ENCODE measurements at regions not wholly inside any gene's neighbourhood (a gene's known extent, or its start where the extent isn't known, plus 50 kb on each side); places are given as distances from the start of the nearest gene placed in this dataset.

DNA sequence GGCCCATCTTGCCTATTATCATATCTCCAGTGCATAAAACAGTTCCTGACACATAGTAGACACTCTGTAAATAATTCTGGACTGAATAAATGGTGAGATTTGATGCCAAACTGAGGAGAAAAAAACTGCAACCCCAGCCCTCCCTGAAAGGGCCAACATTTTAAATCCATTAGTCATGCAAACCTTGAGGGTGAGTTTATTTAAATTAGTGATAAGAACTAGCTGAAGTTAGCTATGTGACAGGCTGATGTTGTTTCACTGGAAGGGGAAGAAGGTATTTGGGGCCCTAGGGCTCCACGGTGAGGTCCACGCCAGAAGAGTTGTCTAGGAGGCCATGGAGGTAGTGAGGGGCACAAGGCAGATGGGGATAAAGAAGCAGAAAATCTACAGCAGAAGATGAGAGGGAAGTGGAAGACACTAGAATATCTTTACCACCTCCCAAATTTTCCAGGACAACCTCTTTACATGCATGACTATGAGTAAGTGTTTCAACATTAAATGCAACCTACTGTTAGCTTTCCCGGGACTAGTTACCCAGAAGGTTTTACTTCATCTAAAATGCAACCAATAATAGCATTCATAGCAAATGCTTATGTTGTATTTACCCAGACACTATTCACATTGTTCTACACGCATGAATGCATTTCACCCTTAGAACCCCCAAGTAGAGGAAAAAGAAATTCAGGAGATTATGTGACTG, 183.2 kb upstream of the LYZL1 start (continued):
- TF ChIP-seq ELF1 (IDR thresholded peaks at IDR 0.05; ENCODE audit: borderline replicate concordance, low read depth) (no peak), ZFX (IDR thresholded peaks at IDR 0.05) (no peak)

DNA sequence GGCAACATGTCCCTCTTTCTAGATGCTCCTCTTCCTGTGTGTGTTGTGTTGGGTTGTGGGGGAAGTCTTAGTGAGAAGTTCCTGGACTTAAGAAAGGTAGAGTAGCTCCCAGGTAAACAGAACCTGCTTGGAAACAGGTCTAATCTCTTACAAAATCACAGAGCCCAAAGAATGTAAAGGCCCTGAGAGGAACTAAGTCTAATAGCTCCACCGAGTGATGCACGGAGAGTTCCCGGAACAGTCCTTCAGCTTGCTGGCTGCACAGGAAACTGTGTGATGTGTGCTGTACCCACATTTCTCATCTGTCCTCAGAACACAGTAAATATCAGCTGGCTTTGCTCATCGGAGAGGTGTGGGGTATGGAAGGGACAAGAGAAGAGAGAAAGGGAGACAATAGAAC, 182.6 kb upstream of the LYZL1 start:
- POLR2A ChIA-PET: no interaction called here
- RAD21 ChIA-PET (ENCODE audit: low non-redundant PET in 1 of 2, low total read pairs in 2 of 2, uncharacterized antibody in 2 of 2, unreplicated experiment in 2 of 2): no interaction called here
- BruUV-seq (replicated peaks): no TSS peak
- Histone ChIP-seq H3K79me2 (ENCODE audit: insufficient read depth, low read length) (no peaks in the 10 kb centered on the region), H3K4me2 (ENCODE audit: low read length) (no peak overlapping the region), H3K9me3 (ENCODE audit: control insufficient read depth in 1 of 2, insufficient read depth in 1 of 2, low read depth in 1 of 2, low read length in 2 of 2) (no peaks in the 10 kb centered on the region), H3K4me3 (replicated peaks in 1 of 2; ENCODE audit: low read depth in 1 of 2, low read length in 2 of 2) (no peak overlapping the region), H4K20me1 (ENCODE audit: insufficient read depth) (no peaks in the 10 kb centered on the region), H3K27ac (ENCODE audit: low read depth, low read length) (no peak overlapping the region), H3K9me2 (ENCODE audit: insufficient read depth) (no peaks in the 10 kb centered on the region), H2AFZ (ENCODE audit: low read depth, low read length, poor library complexity, severe bottlenecking) (no peak overlapping the region), H3K4me1 (ENCODE audit: control insufficient read depth in 1 of 2, insufficient read depth in 2 of 2, low read length in 2 of 2) (peaks cover 3 to 19% of the 10 kb centered on the region in 2 experiments; a peak in 3 of 4 replicates), H3K27me3 (ENCODE audit: insufficient read depth, low read length) (no peaks in the 10 kb centered on the region), H3K9ac (ENCODE audit: low read length) (no peak overlapping the region), H3K36me3 (ENCODE audit: control insufficient read depth in 1 of 2, insufficient read depth in 2 of 2, low read length in 2 of 2) (no peaks in the 10 kb centered on the region)
- DNase-seq (ENCODE audit: low read depth, low spot score): no peak
- intact Hi-C loops (cut with micrococcal nuclease): no loop called here
- CTCF ChIA-PET: no interaction called here
- TF ChIP-seq TCF7L2 (IDR thresholded peaks at IDR 0.05; ENCODE audit: borderline replicate concordance, extremely low read depth, insufficient read depth, insufficient read length) (no peak), FOSL1 (IDR thresholded peaks at IDR 0.05; ENCODE audit: low read depth) (no peak), CBX3 (IDR thresholded peaks at IDR 0.05; ENCODE audit: low read depth) (no peak), JUND (IDR thresholded peaks at IDR 0.05) (no peak), SRF (IDR thresholded peaks at IDR 0.05; ENCODE audit: low read depth) (no peak), ELF1 (IDR thresholded peaks at IDR 0.05; ENCODE audit: borderline replicate concordance, low read depth) (no peak), SIN3A (IDR thresholded peaks at IDR 0.05; ENCODE audit: low read depth) (no peak), SP1 (IDR thresholded peaks at IDR 0.05; ENCODE audit: low read depth) (no peak), RAD21 (IDR thresholded peaks at IDR 0.05; ENCODE audit: low read depth) (no peak), POLR2AphosphoS5 (IDR thresholded peaks at IDR 0.05; ENCODE audit: low read depth, low read length) (no peak)
- TF ChIP-seq, protein P1, sequence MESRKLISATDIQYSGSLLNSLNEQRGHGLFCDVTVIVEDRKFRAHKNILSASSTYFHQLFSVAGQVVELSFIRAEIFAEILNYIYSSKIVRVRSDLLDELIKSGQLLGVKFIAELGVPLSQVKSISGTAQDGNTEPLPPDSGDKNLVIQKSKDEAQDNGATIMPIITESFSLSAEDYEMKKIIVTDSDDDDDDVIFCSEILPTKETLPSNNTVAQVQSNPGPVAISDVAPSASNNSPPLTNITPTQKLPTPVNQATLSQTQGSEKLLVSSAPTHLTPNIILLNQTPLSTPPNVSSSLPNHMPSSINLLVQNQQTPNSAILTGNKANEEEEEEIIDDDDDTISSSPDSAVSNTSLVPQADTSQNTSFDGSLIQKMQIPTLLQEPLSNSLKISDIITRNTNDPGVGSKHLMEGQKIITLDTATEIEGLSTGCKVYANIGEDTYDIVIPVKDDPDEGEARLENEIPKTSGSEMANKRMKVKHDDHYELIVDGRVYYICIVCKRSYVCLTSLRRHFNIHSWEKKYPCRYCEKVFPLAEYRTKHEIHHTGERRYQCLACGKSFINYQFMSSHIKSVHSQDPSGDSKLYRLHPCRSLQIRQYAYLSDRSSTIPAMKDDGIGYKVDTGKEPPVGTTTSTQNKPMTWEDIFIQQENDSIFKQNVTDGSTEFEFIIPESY (IDR thresholded peaks at IDR 0.05; ENCODE audit: extremely low read depth, insufficient replicate concordance, low read length): no peak
- TF ChIP-seq, protein P2, sequence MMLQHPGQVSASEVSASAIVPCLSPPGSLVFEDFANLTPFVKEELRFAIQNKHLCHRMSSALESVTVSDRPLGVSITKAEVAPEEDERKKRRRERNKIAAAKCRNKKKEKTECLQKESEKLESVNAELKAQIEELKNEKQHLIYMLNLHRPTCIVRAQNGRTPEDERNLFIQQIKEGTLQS (IDR thresholded peaks at IDR 0.05): no peak
- TF ChIP-seq, protein P3, sequence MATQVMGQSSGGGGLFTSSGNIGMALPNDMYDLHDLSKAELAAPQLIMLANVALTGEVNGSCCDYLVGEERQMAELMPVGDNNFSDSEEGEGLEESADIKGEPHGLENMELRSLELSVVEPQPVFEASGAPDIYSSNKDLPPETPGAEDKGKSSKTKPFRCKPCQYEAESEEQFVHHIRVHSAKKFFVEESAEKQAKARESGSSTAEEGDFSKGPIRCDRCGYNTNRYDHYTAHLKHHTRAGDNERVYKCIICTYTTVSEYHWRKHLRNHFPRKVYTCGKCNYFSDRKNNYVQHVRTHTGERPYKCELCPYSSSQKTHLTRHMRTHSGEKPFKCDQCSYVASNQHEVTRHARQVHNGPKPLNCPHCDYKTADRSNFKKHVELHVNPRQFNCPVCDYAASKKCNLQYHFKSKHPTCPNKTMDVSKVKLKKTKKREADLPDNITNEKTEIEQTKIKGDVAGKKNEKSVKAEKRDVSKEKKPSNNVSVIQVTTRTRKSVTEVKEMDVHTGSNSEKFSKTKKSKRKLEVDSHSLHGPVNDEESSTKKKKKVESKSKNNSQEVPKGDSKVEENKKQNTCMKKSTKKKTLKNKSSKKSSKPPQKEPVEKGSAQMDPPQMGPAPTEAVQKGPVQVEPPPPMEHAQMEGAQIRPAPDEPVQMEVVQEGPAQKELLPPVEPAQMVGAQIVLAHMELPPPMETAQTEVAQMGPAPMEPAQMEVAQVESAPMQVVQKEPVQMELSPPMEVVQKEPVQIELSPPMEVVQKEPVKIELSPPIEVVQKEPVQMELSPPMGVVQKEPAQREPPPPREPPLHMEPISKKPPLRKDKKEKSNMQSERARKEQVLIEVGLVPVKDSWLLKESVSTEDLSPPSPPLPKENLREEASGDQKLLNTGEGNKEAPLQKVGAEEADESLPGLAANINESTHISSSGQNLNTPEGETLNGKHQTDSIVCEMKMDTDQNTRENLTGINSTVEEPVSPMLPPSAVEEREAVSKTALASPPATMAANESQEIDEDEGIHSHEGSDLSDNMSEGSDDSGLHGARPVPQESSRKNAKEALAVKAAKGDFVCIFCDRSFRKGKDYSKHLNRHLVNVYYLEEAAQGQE (IDR thresholded peaks at IDR 0.05; ENCODE audit: low read depth): no peak
- TF ChIP-seq, protein P4, sequence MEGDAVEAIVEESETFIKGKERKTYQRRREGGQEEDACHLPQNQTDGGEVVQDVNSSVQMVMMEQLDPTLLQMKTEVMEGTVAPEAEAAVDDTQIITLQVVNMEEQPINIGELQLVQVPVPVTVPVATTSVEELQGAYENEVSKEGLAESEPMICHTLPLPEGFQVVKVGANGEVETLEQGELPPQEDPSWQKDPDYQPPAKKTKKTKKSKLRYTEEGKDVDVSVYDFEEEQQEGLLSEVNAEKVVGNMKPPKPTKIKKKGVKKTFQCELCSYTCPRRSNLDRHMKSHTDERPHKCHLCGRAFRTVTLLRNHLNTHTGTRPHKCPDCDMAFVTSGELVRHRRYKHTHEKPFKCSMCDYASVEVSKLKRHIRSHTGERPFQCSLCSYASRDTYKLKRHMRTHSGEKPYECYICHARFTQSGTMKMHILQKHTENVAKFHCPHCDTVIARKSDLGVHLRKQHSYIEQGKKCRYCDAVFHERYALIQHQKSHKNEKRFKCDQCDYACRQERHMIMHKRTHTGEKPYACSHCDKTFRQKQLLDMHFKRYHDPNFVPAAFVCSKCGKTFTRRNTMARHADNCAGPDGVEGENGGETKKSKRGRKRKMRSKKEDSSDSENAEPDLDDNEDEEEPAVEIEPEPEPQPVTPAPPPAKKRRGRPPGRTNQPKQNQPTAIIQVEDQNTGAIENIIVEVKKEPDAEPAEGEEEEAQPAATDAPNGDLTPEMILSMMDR (IDR thresholded peaks at IDR 0.05 in 2 of 3, conservative IDR thresholded peaks at IDR 0.05 in 1 of 3; ENCODE audit: borderline replicate concordance in 1 of 3, insufficient read depth in 1 of 3, low read depth in 2 of 3, low read length in 2 of 3): no peak
- no peak for ATAC-seq

All from HCT116 (cell line).